Upper lobe of left lung (tissue), 4 donors: ENCODE measurements at regions not wholly inside any gene's neighbourhood (a gene's known extent, or its start where the extent isn't known, plus 50 kb on each side); places are given as distances from the start of the nearest gene placed in this dataset.

Experiments
- CTCF ChIP-seq, 6 experiments: fragments of 450-650 bp in 4 of 6; fragments of 200-600 bp in 2 of 6; sonication (generic) in 2 of 6; IDR thresholded peaks; one replicate each; pipeline ENCODE4 v1.5.1; 2016 to 2019; ENCODE audit warnings: antibody characterized with exemption in 6 of 6
- EP300 ChIP-seq, 4 donors: sonication (generic); formaldehyde crosslinking; IDR thresholded peaks; one replicate each; pipeline ENCODE4 v1.5.1; 2017; ENCODE audit warnings: antibody characterized with exemption in 4 of 4, control low read depth in 2 of 4
- POLR2A ChIP-seq, 4 donors: fragments of 450-650 bp; IDR thresholded peaks; one replicate each; pipeline ENCODE4 v1.5.1; 2016 to 2017; ENCODE audit warnings: antibody characterized with exemption in 4 of 4, mild to moderate bottlenecking in 2 of 4

GRCh38 chr14:58776516-58776915 lies 138.8 kb downstream of the DACT1 start:
- TF ChIP-seq CTCF (IDR thresholded peaks at IDR 0.05): no peak
- no peak for TF ChIP-seq POLR2A (IDR thresholded peaks at IDR 0.05)
- TF ChIP-seq EP300 (IDR thresholded peaks at IDR 0.05): no peak
